DND-41 (cell line): ENCODE measurements at regions not wholly inside any gene's neighbourhood (a gene's known extent, or its start where the extent isn't known, plus 50 kb on each side); places are given as distances from the start of the nearest gene placed in this dataset.
"Not testable (repeated sequence)": the region's sequence is repeated elsewhere in the genome, so short reads cannot be mapped to it uniquely, and the experiment has no call there.

Experiments
- EZH2 ChIP-seq: IDR thresholded peaks from 3 replicates; pipeline ENCODE4 v1.6.1; 2012; ENCODE audit warnings: borderline replicate concordance, low read depth, mild to moderate bottlenecking, moderate library complexity, low read length, inconsistent platforms; ENCODE audit not compliant: severe bottlenecking
- TF ChIP-seq, protein P1 (sequence below): IDR thresholded peaks from 2 replicates; pipeline ENCODE4 v1.5.1; 2012; ENCODE audit warnings: borderline replicate concordance, low read length, moderate library complexity, mild to moderate bottlenecking; ENCODE audit not compliant: poor library complexity, severe bottlenecking; ENCODE audit errors: extremely low read depth

DNA sequence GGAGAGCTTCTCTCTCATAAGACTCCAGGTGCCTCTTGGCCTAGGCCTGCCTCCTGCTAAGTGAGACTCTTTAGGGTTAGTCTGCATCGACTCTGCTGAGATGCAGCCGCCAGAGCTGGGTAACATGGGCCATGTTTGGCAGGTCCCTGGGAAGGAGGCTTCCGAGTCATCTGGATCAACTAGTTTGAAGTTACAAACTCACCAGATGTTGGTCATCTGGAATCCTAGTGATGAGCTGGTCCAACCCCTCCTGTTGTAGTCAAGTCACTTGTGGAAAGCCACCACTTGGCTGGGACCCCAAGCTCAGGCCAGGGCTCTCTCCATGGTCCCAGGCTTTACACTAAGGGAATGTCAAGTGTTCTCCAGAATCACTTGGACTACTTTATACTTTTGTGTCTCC is 143.4 kb downstream of the ADRA2C start:
- TF ChIP-seq, protein P1, sequence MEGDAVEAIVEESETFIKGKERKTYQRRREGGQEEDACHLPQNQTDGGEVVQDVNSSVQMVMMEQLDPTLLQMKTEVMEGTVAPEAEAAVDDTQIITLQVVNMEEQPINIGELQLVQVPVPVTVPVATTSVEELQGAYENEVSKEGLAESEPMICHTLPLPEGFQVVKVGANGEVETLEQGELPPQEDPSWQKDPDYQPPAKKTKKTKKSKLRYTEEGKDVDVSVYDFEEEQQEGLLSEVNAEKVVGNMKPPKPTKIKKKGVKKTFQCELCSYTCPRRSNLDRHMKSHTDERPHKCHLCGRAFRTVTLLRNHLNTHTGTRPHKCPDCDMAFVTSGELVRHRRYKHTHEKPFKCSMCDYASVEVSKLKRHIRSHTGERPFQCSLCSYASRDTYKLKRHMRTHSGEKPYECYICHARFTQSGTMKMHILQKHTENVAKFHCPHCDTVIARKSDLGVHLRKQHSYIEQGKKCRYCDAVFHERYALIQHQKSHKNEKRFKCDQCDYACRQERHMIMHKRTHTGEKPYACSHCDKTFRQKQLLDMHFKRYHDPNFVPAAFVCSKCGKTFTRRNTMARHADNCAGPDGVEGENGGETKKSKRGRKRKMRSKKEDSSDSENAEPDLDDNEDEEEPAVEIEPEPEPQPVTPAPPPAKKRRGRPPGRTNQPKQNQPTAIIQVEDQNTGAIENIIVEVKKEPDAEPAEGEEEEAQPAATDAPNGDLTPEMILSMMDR, result not testable (repeated sequence)
- TF ChIP-seq EZH2, result not testable (repeated sequence)
